SU-DHL-6 (cell line): ENCODE measurements at regions not wholly inside any gene's neighbourhood (a gene's known extent, or its start where the extent isn't known, plus 50 kb on each side); places are given as distances from the start of the nearest gene placed in this dataset.

ENCODE experiments used
- H2AFZ ChIP-seq: fragments of 200-600 bp; sonication (generic); 2 replicates; pipeline ENCODE4 v1.6.1; 2014; ENCODE audit warnings: low read depth, mild to moderate bottlenecking, moderate library complexity, mixed read lengths, antibody characterized with exemption, low read length; ENCODE audit not compliant: severe bottlenecking
- H3F3A ChIP-seq: fragments of 200-600 bp; shearing (Covaris generic); 2 replicates; pipeline ENCODE4 v1.6.0; 2016; ENCODE audit warnings: antibody characterized with exemption, mild to moderate bottlenecking; ENCODE audit not compliant: insufficient read depth
- H3K27ac ChIP-seq: fragments of 200-600 bp; sonication (generic); 2 replicates; pipeline ENCODE4 v1.5.1; 2016; ENCODE audit warnings: low read depth, mild to moderate bottlenecking, low read length, moderate library complexity, mixed read lengths
- H3K27me3 ChIP-seq: fragments of 200-600 bp; sonication (generic), shearing (Covaris generic); 2 replicates; pipeline ENCODE4 v1.6.0; 2014; ENCODE audit warnings: mild to moderate bottlenecking, low read length
- H3K36me3 ChIP-seq: fragments of 200-600 bp; sonication (generic); 2 replicates; pipeline ENCODE4 v1.6.1; 2014; ENCODE audit warnings: mild to moderate bottlenecking, low read length, mixed read lengths
- H3K4me2 ChIP-seq: fragments of 300-600, 200-600 bp; shearing (Covaris generic), sonication (generic); 2 replicates; pipeline ENCODE4 v1.6.0; 2014; ENCODE audit warnings: low read length, low read depth, mild to moderate bottlenecking; ENCODE audit not compliant: poor library complexity, severe bottlenecking
- H3K4me3 ChIP-seq: fragments of 200-600 bp; sonication (generic); 2 replicates; pipeline ENCODE4 v1.5.1; 2014; ENCODE audit warnings: antibody characterized with exemption, low read length, mild to moderate bottlenecking, mixed read lengths; ENCODE audit not compliant: insufficient read depth, poor library complexity, severe bottlenecking
- H3K79me2 ChIP-seq: fragments of 200-600 bp; sonication (generic); 2 replicates; pipeline ENCODE4 v1.6.1; 2014; ENCODE audit warnings: mild to moderate bottlenecking, low read length, moderate library complexity; ENCODE audit not compliant: insufficient read depth
- H3K9ac ChIP-seq: fragments of 200-600 bp; sonication (generic); 2 replicates; pipeline ENCODE4 v1.7.0; 2014; ENCODE audit warnings: mild to moderate bottlenecking, low read length
- H3K9me2 ChIP-seq: fragments of 200-600 bp; sonication (generic); replicated peaks from 2 replicates; pipeline ENCODE4 v1.6.1; 2014; ENCODE audit warnings: low read length; ENCODE audit not compliant: insufficient read depth
- H3K9me3 ChIP-seq: fragments of 200-600 bp; sonication (generic); 2 replicates; pipeline ENCODE4 v1.6.1; 2014; ENCODE audit warnings: low read length, mixed read lengths; ENCODE audit not compliant: insufficient read depth
- H4K20me1 ChIP-seq: fragments of 200-600 bp; sonication (generic); 2 replicates; pipeline ENCODE4 v1.6.1; 2014; ENCODE audit warnings: low read depth, mild to moderate bottlenecking, antibody characterized with exemption, low read length, moderate library complexity, mixed read lengths
- CTCF ChIP-seq: fragments of 200-600 bp; sonication (generic); IDR thresholded peaks from one replicate; pipeline ENCODE4 v1.5.1; 2017; ENCODE audit warnings: antibody characterized with exemption, mild to moderate bottlenecking, low read length, moderate library complexity; ENCODE audit not compliant: insufficient read depth, poor library complexity, severe bottlenecking
- EZH2phosphoT487 ChIP-seq: fragments of 200-600 bp; sonication (generic), shearing (Covaris generic); conservative IDR thresholded peaks from 2 replicates; pipeline ENCODE4 v1.6.1; 2018; ENCODE audit warnings: mild to moderate bottlenecking, antibody characterized with exemption, low read length, moderate library complexity, mixed read lengths

- no peak overlapping the region for H3K9ac ChIP-seq
- H3K4me2 ChIP-seq, result no peak overlapping the region
- H3K9me2 ChIP-seq, result no peaks in the 10 kb centered on the region
- H3K9me3 ChIP-seq, result no peaks in the 10 kb centered on the region
- no peak overlapping the region for H3K27ac ChIP-seq
- H3F3A ChIP-seq, result no peaks in the 10 kb centered on the region
- TF ChIP-seq EZH2phosphoT487 (no peak), CTCF (no peak)
- no peaks in the 10 kb centered on the region for H4K20me1 ChIP-seq
- no peak overlapping the region for H3K4me3 ChIP-seq
- no peak overlapping the region for H2AFZ ChIP-seq
- no peaks in the 10 kb centered on the region for H3K79me2 ChIP-seq
- no peaks in the 10 kb centered on the region for H3K27me3 ChIP-seq
- H3K36me3 ChIP-seq, result no peaks in the 10 kb centered on the region
Measured at GRCh38 chr13:38262211-38262610, 87.4 kb upstream of the UFM1 start.

- Histone ChIP-seq H3K27ac (no peak overlapping the region), H3K9ac (no peak overlapping the region), H3K9me3 (no peaks in the 10 kb centered on the region), H3K4me2 (no peak overlapping the region), H4K20me1 (no peaks in the 10 kb centered on the region), H3F3A (no peaks in the 10 kb centered on the region), H3K27me3 (no peaks in the 10 kb centered on the region), H3K36me3 (no peaks in the 10 kb centered on the region), H3K9me2 (no peaks in the 10 kb centered on the region), H3K4me3 (no peak overlapping the region), H3K79me2 (no peaks in the 10 kb centered on the region), H2AFZ (no peak overlapping the region)
- no peak for TF ChIP-seq EZH2phosphoT487
- TF ChIP-seq CTCF, result no peak
Measured at GRCh38 chr13:38255600-38255999, 94.1 kb upstream of the UFM1 start.

GRCh38 chr13:38239874-38240273 is 109.8 kb upstream of the UFM1 start:
- Histone ChIP-seq H3K9me2 (no peaks in the 10 kb centered on the region), H3K4me3 (no peak overlapping the region), H3K9me3 (no peaks in the 10 kb centered on the region), H3K27ac (no peak overlapping the region), H3K27me3 (no peaks in the 10 kb centered on the region), H4K20me1 (no peaks in the 10 kb centered on the region), H3K36me3 (no peaks in the 10 kb centered on the region), H2AFZ (no peak overlapping the region), H3K9ac (no peak overlapping the region), H3F3A (no peaks in the 10 kb centered on the region), H3K4me2 (no peak overlapping the region), H3K79me2 (no peaks in the 10 kb centered on the region)
- TF ChIP-seq CTCF, result no peak
- no peak for TF ChIP-seq EZH2phosphoT487

GRCh38 chr13:38228322-38228721 is 121.3 kb upstream of the UFM1 start:
- H3K9ac ChIP-seq, result no peak overlapping the region
- H3K4me2 ChIP-seq, result no peak overlapping the region
- H3K4me3 ChIP-seq, result no peak overlapping the region
- TF ChIP-seq CTCF, result no peak
- no peak for TF ChIP-seq EZH2phosphoT487
- H3K27ac ChIP-seq, result no peak overlapping the region
- H3F3A ChIP-seq, result no peaks in the 10 kb centered on the region
- no peaks in the 10 kb centered on the region for H3K9me2 ChIP-seq
- H3K9me3 ChIP-seq, result no peaks in the 10 kb centered on the region
- H3K79me2 ChIP-seq, result no peaks in the 10 kb centered on the region
- H3K27me3 ChIP-seq, result no peaks in the 10 kb centered on the region
- H4K20me1 ChIP-seq, result no peaks in the 10 kb centered on the region
- H2AFZ ChIP-seq, result no peak overlapping the region
- H3K36me3 ChIP-seq, result no peaks in the 10 kb centered on the region
